HG02870 (cell line): ENCODE measurements at regions not wholly inside any gene's neighbourhood (a gene's known extent, or its start where the extent isn't known, plus 50 kb on each side); places are given as distances from the start of the nearest gene placed in this dataset.
A peak's percentile ranks its signal among the peaks of the same experiment; 100 is the strongest.
"Not testable (repeated sequence)": the region's sequence is repeated elsewhere in the genome, so short reads cannot be mapped to it uniquely, and the experiment has no call there.

ENCODE experiments used
- ATAC-seq: cut with Tn5 transposase; IDR thresholded peaks from one replicate; pipeline ENCODE4 v1.9.1; 2021; ENCODE audit warnings: mild to moderate bottlenecking, moderate library complexity; ENCODE audit not compliant: unreplicated experiment

GRCh38 chr3:25844891-25845290, 55.0 kb downstream of the OXSM start:
- ATAC-seq = no peak

GRCh38 chr3:25846282-25846681, 56.4 kb downstream of the OXSM start:
- ATAC-seq = no peak

GRCh38 chr3:25849091-25849490, 59.2 kb downstream of the OXSM start:
- ATAC-seq = no peak

- no peak for ATAC-seq
These were observed 59.9 kb downstream of the OXSM start for GRCh38 chr3:25849641-25850385.

- not testable (repeated sequence) for ATAC-seq
These were observed 61.9 kb downstream of the OXSM start for GRCh38 chr3:25851693-25852259.

GRCh38 chr3:25854214-25854613, 64.3 kb downstream of the OXSM start:
- ATAC-seq = no peak

- ATAC-seq = no peak
These were observed 64.7 kb downstream of the OXSM start for GRCh38 chr3:25854635-25855034.

GRCh38 chr3:25855266-25855784, 65.4 kb downstream of the OXSM start:
- no peak for ATAC-seq

- ATAC-seq = peak; percentile 92
These were observed 67.1 kb downstream of the OXSM start for GRCh38 chr3:25856902-25857518.

GRCh38 chr3:25861566-25861965, 71.7 kb downstream of the OXSM start:
- no peak for ATAC-seq

- peak; percentile 65 for ATAC-seq
These were observed 73.1 kb downstream of the OXSM start for GRCh38 chr3:25863011-25863415.

- peak; percentile 33 for ATAC-seq
These were observed 73.6 kb downstream of the OXSM start for GRCh38 chr3:25863416-25863959.

- ATAC-seq = no peak
These were observed 80.6 kb downstream of the OXSM start for GRCh38 chr3:25870452-25870851.

- ATAC-seq = peak; percentile 96
These were observed 82.4 kb downstream of the OXSM start for GRCh38 chr3:25872200-25872877.

GRCh38 chr3:25883492-25883891, 93.6 kb downstream of the OXSM start:
- no peak for ATAC-seq

GRCh38 chr3:25884981-25885380, 95.1 kb downstream of the OXSM start:
- no peak for ATAC-seq

GRCh38 chr3:25885544-25885943, 95.7 kb downstream of the OXSM start:
- ATAC-seq = no peak

- ATAC-seq = no peak
These were observed 98.0 kb downstream of the OXSM start for GRCh38 chr3:25887907-25888306.

GRCh38 chr3:25888892-25889524, 99.1 kb downstream of the OXSM start:
- no peak for ATAC-seq

- ATAC-seq = no peak
These were observed 99.6 kb downstream of the OXSM start for GRCh38 chr3:25889525-25889917.

- no peak for ATAC-seq
These were observed 104.2 kb downstream of the OXSM start for GRCh38 chr3:25894101-25894500.
